GM23338 (cell line): ENCODE measurements at regions not wholly inside any gene's neighbourhood (a gene's known extent, or its start where the extent isn't known, plus 50 kb on each side); places are given as distances from the start of the nearest gene placed in this dataset.

ENCODE experiments used
- EZH2 ChIP-seq: fragments of 200-600 bp; sonication (generic); IDR thresholded peaks from one replicate; pipeline ENCODE4 v1.8.0; 2017; ENCODE audit warnings: antibody characterized with exemption, mild to moderate bottlenecking, low read depth; ENCODE audit not compliant: unreplicated experiment
- EZH2phosphoT487 ChIP-seq: fragments of 200-600 bp; sonication (generic); IDR thresholded peaks from one replicate; pipeline ENCODE4 v1.8.1; 2018; ENCODE audit warnings: antibody characterized with exemption; ENCODE audit not compliant: unreplicated experiment
- POLR2AphosphoS5 ChIP-seq: IDR thresholded peaks from 2 replicates; pipeline ENCODE4 v1.6.1; 2016; ENCODE audit warnings: antibody characterized with exemption, low read depth
- TF ChIP-seq, protein P1 (sequence below), 2 experiments: fragments of 200-600 bp in 1 of 2; sonication (generic) in 1 of 2; conservative IDR thresholded peaks; 2 replicates each; pipeline versions ENCODE4 v1.5.1 to v1.6.1; 2016 to 2017; ENCODE audit warnings: antibody characterized with exemption in 2 of 2, low read depth in 2 of 2, mild to moderate bottlenecking in 2 of 2, moderate library complexity in 1 of 2
- TF ChIP-seq, protein P2 (sequence below): IDR thresholded peaks from one replicate; pipeline ENCODE4 v1.6.1; 2018; ENCODE audit warnings: antibody characterized with exemption; ENCODE audit not compliant: unreplicated experiment

DNA sequence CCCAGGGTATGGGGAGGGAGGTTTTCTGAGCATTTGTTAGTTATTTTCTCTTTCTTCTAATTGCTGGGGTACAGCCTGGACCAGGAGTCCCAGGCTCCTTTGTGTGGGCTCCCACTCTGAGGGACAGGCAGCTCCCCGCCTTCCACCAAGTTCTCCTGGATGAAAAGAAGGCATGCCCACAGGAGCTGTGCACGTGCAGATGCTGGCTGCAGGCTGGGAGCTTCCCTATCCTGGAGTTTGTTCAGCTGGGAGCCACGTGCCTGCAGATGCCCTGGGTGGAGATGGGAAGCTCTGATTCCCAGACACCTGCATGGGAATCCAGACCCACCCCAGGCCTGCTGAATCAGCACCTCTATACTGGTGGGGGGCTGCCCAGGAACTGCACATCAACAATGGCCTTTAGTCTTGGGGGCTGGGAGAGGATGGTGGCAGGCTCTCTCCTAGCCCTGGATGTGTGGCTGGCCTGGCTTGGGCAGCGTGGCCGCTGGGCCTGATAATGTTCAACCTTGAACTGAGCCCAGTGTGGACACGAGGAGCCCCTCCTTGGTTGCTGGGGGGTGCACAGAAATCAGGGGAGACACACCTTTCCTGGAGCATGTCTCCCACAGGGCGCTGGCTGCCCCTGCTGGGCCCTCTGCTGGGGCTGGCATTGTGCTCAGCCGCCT, 233.6 kb upstream of the HS6ST1 start:
- TF ChIP-seq, protein P1, sequence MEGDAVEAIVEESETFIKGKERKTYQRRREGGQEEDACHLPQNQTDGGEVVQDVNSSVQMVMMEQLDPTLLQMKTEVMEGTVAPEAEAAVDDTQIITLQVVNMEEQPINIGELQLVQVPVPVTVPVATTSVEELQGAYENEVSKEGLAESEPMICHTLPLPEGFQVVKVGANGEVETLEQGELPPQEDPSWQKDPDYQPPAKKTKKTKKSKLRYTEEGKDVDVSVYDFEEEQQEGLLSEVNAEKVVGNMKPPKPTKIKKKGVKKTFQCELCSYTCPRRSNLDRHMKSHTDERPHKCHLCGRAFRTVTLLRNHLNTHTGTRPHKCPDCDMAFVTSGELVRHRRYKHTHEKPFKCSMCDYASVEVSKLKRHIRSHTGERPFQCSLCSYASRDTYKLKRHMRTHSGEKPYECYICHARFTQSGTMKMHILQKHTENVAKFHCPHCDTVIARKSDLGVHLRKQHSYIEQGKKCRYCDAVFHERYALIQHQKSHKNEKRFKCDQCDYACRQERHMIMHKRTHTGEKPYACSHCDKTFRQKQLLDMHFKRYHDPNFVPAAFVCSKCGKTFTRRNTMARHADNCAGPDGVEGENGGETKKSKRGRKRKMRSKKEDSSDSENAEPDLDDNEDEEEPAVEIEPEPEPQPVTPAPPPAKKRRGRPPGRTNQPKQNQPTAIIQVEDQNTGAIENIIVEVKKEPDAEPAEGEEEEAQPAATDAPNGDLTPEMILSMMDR (conservative IDR thresholded peaks at IDR 0.05; ENCODE audit: low read depth in 2 of 2): no peak
- TF ChIP-seq EZH2phosphoT487: no peak
- TF ChIP-seq POLR2AphosphoS5: no peak
- TF ChIP-seq, protein P2, sequence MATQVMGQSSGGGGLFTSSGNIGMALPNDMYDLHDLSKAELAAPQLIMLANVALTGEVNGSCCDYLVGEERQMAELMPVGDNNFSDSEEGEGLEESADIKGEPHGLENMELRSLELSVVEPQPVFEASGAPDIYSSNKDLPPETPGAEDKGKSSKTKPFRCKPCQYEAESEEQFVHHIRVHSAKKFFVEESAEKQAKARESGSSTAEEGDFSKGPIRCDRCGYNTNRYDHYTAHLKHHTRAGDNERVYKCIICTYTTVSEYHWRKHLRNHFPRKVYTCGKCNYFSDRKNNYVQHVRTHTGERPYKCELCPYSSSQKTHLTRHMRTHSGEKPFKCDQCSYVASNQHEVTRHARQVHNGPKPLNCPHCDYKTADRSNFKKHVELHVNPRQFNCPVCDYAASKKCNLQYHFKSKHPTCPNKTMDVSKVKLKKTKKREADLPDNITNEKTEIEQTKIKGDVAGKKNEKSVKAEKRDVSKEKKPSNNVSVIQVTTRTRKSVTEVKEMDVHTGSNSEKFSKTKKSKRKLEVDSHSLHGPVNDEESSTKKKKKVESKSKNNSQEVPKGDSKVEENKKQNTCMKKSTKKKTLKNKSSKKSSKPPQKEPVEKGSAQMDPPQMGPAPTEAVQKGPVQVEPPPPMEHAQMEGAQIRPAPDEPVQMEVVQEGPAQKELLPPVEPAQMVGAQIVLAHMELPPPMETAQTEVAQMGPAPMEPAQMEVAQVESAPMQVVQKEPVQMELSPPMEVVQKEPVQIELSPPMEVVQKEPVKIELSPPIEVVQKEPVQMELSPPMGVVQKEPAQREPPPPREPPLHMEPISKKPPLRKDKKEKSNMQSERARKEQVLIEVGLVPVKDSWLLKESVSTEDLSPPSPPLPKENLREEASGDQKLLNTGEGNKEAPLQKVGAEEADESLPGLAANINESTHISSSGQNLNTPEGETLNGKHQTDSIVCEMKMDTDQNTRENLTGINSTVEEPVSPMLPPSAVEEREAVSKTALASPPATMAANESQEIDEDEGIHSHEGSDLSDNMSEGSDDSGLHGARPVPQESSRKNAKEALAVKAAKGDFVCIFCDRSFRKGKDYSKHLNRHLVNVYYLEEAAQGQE: no peak
- TF ChIP-seq EZH2: no peak
